ENCODE measurements at regions not wholly inside any gene's neighbourhood (a gene's known extent, or its start where the extent isn't known, plus 50 kb on each side); places are given as distances from the start of the nearest gene placed in this dataset.

- TF ChIP-seq CTCF (IDR thresholded peaks at IDR 0.05) (no peak), POLR2A (IDR thresholded peaks at IDR 0.05) (no peak)
Observed at GRCh38 chr12:34406996-34407300, 384.7 kb downstream of the ALG10 start.
